Activated CD8-positive, alpha-beta memory T cell treated with anti-CD3 and anti-CD28 coated beads, Interleukin-2, amount 50 U/mL, for 48 hours (primary cell): ENCODE measurements at regions not wholly inside any gene's neighbourhood (a gene's known extent, or its start where the extent isn't known, plus 50 kb on each side); places are given as distances from the start of the nearest gene placed in this dataset.

ENCODE experiments used
- DNase-seq: peaks from one replicate; pipeline ENCODE4 v3.0.0-alpha.2; 2020

- DNase-seq, result peak; percentile 74
These were observed 110.7 kb upstream of the RAD23B start for GRCh38 chr9:107172160-107172978.

- no peak for DNase-seq
These were observed 110.1 kb upstream of the RAD23B start for GRCh38 chr9:107172979-107173347.

- no peak for DNase-seq
These were observed 109.5 kb upstream of the RAD23B start for GRCh38 chr9:107173422-107174180.

- DNase-seq, result peak; percentile 52
These were observed 108.6 kb upstream of the RAD23B start for GRCh38 chr9:107174441-107174840.

- DNase-seq, result no peak
These were observed 108.0 kb upstream of the RAD23B start for GRCh38 chr9:107175041-107175440.

- DNase-seq, result no peak
These were observed 107.2 kb upstream of the RAD23B start for GRCh38 chr9:107175816-107176435.

- DNase-seq, result no peak
These were observed 106.5 kb upstream of the RAD23B start for GRCh38 chr9:107176436-107177151.

- DNase-seq, result no peak
These were observed 105.7 kb upstream of the RAD23B start for GRCh38 chr9:107177243-107177839.

- DNase-seq, result no peak
These were observed 105.2 kb upstream of the RAD23B start for GRCh38 chr9:107177857-107178256.

- no peak for DNase-seq
These were observed 104.8 kb upstream of the RAD23B start for GRCh38 chr9:107178293-107178692.

- no peak for DNase-seq
These were observed 102.9 kb upstream of the RAD23B start for GRCh38 chr9:107180206-107180605.

- DNase-seq, result no peak
These were observed 99.9 kb upstream of the RAD23B start for GRCh38 chr9:107183176-107183575.

GRCh38 chr9:107188376-107188775 is 94.7 kb upstream of the RAD23B start:
- DNase-seq, result no peak

- no peak for DNase-seq
These were observed 92.8 kb upstream of the RAD23B start for GRCh38 chr9:107190061-107190935.

- no peak for DNase-seq
These were observed 92.2 kb upstream of the RAD23B start for GRCh38 chr9:107190936-107191290.

GRCh38 chr9:107193251-107193650 is 89.8 kb upstream of the RAD23B start:
- no peak for DNase-seq

- no peak for DNase-seq
These were observed 84.4 kb upstream of the RAD23B start for GRCh38 chr9:107198718-107199117.

GRCh38 chr9:107208121-107208520 is 75.0 kb upstream of the RAD23B start:
- no peak for DNase-seq

GRCh38 chr9:107210775-107211174 is 72.3 kb upstream of the RAD23B start:
- no peak for DNase-seq

- DNase-seq, result no peak
These were observed 71.7 kb upstream of the RAD23B start for GRCh38 chr9:107211284-107211923.

- DNase-seq, result no peak
These were observed 70.5 kb upstream of the RAD23B start for GRCh38 chr9:107212613-107213012.
